HEK293T (cell line): ENCODE measurements at regions not wholly inside any gene's neighbourhood (a gene's known extent, or its start where the extent isn't known, plus 50 kb on each side); places are given as distances from the start of the nearest gene placed in this dataset.

Experiments used
- CTCF ChIA-PET: fragments of 350-600 bp; formaldehyde crosslinking; extraction: SDS; loops from one replicate; lab custom pipeline; 2021; ENCODE audit warnings: antibody characterized with exemption, inconsistent platforms; lab: Yijun Ruan, JAX
- POLR2A ChIA-PET: fragments of 350-600 bp; formaldehyde crosslinking; extraction: SDS; loops from one replicate; lab custom pipeline; 2020; ENCODE audit warnings: antibody characterized with exemption, inconsistent platforms; lab: Yijun Ruan, JAX
- DNase-seq: peaks from one replicate; pipeline ENCODE4 v3.0.0; 2012; ENCODE audit warnings: mixed read lengths; ENCODE audit errors: extremely low spot score
- ARNT ChIP-seq: fragments of 450-650 bp; IDR thresholded peaks from 2 replicates; pipeline ENCODE4 v1.6.1; 2017; ENCODE audit warnings: mild to moderate bottlenecking
- BHLHE40 ChIP-seq: fragments of 450-650 bp; IDR thresholded peaks from 2 replicates; pipeline ENCODE4 v1.6.1; 2016; ENCODE audit warnings: mild to moderate bottlenecking, moderate library complexity, borderline replicate concordance
- CTBP1 ChIP-seq: fragments of 450-650 bp; IDR thresholded peaks from 2 replicates; pipeline ENCODE4 v1.6.1; 2016; ENCODE audit warnings: borderline replicate concordance
- ELF4 ChIP-seq: fragments of 450-650 bp; IDR thresholded peaks from 2 replicates; pipeline ENCODE4 v1.6.1; 2017; ENCODE audit warnings: antibody characterized with exemption
- FOXA1 ChIP-seq: fragments of 450-650 bp; IDR thresholded peaks from 2 replicates; pipeline ENCODE4 v1.6.1; 2016; ENCODE audit warnings: mild to moderate bottlenecking
- FOXK2 ChIP-seq: fragments of 450-650 bp; IDR thresholded peaks from 2 replicates; pipeline ENCODE4 v1.6.1; 2016; ENCODE audit warnings: mild to moderate bottlenecking
- FOXM1 ChIP-seq: fragments of 450-650 bp; IDR thresholded peaks from 2 replicates; pipeline ENCODE4 v1.6.1; 2017; ENCODE audit warnings: mild to moderate bottlenecking, borderline replicate concordance
- HDGF ChIP-seq: fragments of 450-650 bp; IDR thresholded peaks from 2 replicates; pipeline ENCODE4 v1.6.1; 2017; ENCODE audit warnings: antibody characterized with exemption, borderline replicate concordance
- L3MBTL2 ChIP-seq: fragments of 450-650 bp; conservative IDR thresholded peaks from 2 replicates; pipeline ENCODE4 v1.6.1; 2016; ENCODE audit warnings: mild to moderate bottlenecking
- LEF1 ChIP-seq: fragments of 450-650 bp; IDR thresholded peaks from 2 replicates; pipeline ENCODE4 v1.6.1; 2017; ENCODE audit warnings: mild to moderate bottlenecking, borderline replicate concordance
- NFRKB ChIP-seq: fragments of 450-650 bp; IDR thresholded peaks from 2 replicates; pipeline ENCODE4 v1.6.1; 2016; ENCODE audit warnings: mild to moderate bottlenecking, moderate library complexity
- PKNOX1 ChIP-seq: fragments of 450-650 bp; IDR thresholded peaks from 2 replicates; pipeline ENCODE4 v1.6.1; 2016
- SP1 ChIP-seq: fragments of 450-650 bp; IDR thresholded peaks from 2 replicates; pipeline ENCODE4 v1.6.1; 2017
- SUZ12 ChIP-seq: fragments of 450-650 bp; IDR thresholded peaks from 2 replicates; pipeline ENCODE4 v1.6.1; 2016; ENCODE audit warnings: mild to moderate bottlenecking
- TARDBP ChIP-seq: fragments of 450-650 bp; IDR thresholded peaks from 2 replicates; pipeline ENCODE4 v1.6.1; 2016
- ZNF384 ChIP-seq: fragments of 450-650 bp; IDR thresholded peaks from 2 replicates; pipeline ENCODE4 v1.6.1; 2016

GRCh38 chr13:29947839-29948238 lies 97.4 kb upstream of the UBL3 start:
- POLR2A ChIA-PET: no interaction called here
- DNase-seq: no peak
- no peak for TF ChIP-seq ARNT
- TF ChIP-seq FOXA1: no peak
- no peak for TF ChIP-seq FOXM1
- no peak for TF ChIP-seq ZNF384
- no peak for TF ChIP-seq TARDBP
- no peak for TF ChIP-seq SUZ12
- no peak for TF ChIP-seq HDGF
- TF ChIP-seq PKNOX1: no peak
- no peak for TF ChIP-seq SP1
- TF ChIP-seq NFRKB: no peak
- TF ChIP-seq L3MBTL2: no peak
- TF ChIP-seq LEF1: no peak
- no peak for TF ChIP-seq BHLHE40
- TF ChIP-seq ELF4: no peak
- TF ChIP-seq FOXK2: no peak
- no peak for TF ChIP-seq CTBP1
- CTCF ChIA-PET: no interaction called here

- no peak for DNase-seq
- CTCF ChIA-PET: interaction anchor here (0.7 kb wide), 1 partner anchor 614 kb away, joined by 4 read pairs; no protein-coding TSS in a partner anchor
- TF ChIP-seq PKNOX1: no peak
- no peak for TF ChIP-seq ELF4
- TF ChIP-seq ARNT: no peak
- TF ChIP-seq L3MBTL2: no peak
- TF ChIP-seq NFRKB: no peak
- no peak for TF ChIP-seq CTBP1
- no peak for TF ChIP-seq BHLHE40
- TF ChIP-seq FOXK2: no peak
- no peak for TF ChIP-seq FOXM1
- no peak for TF ChIP-seq LEF1
- TF ChIP-seq HDGF: no peak
- TF ChIP-seq FOXA1: no peak
- TF ChIP-seq SP1: no peak
- TF ChIP-seq SUZ12: no peak
- TF ChIP-seq TARDBP: no peak
- no peak for TF ChIP-seq ZNF384
- POLR2A ChIA-PET: no interaction called here
Measured at GRCh38 chr13:29946093-29946492, 95.7 kb upstream of the UBL3 start.

GRCh38 chr13:29943686-29944085 lies 93.3 kb upstream of the UBL3 start:
- no peak for TF ChIP-seq BHLHE40
- TF ChIP-seq NFRKB: no peak
- no peak for TF ChIP-seq ZNF384
- TF ChIP-seq ARNT: no peak
- no peak for TF ChIP-seq FOXM1
- TF ChIP-seq ELF4: no peak
- TF ChIP-seq LEF1: no peak
- no peak for TF ChIP-seq SUZ12
- TF ChIP-seq SP1: no peak
- TF ChIP-seq FOXK2: no peak
- no peak for TF ChIP-seq FOXA1
- ChIA-PET CTCF (no interaction called here), POLR2A (no interaction called here)
- DNase-seq: no peak

- no peak for DNase-seq
- CTCF ChIA-PET: no interaction called here
- no peak for TF ChIP-seq PKNOX1
- no peak for TF ChIP-seq FOXM1
- TF ChIP-seq ZNF384: no peak
- TF ChIP-seq ARNT: no peak
- TF ChIP-seq FOXA1: no peak
- POLR2A ChIA-PET: no interaction called here
Measured at GRCh38 chr13:29943273-29943672, 92.9 kb upstream of the UBL3 start.

- no peak for TF ChIP-seq ELF4
- no peak for TF ChIP-seq TARDBP
- TF ChIP-seq BHLHE40: no peak
- TF ChIP-seq SP1: no peak
- no peak for TF ChIP-seq L3MBTL2
- no peak for TF ChIP-seq NFRKB
- no peak for TF ChIP-seq HDGF
- TF ChIP-seq CTBP1: no peak
- no peak for TF ChIP-seq LEF1
- no peak for TF ChIP-seq PKNOX1
- no peak for TF ChIP-seq FOXA1
- no peak for TF ChIP-seq ARNT
- no peak for TF ChIP-seq SUZ12
- no peak for TF ChIP-seq FOXK2
- TF ChIP-seq ZNF384: no peak
- no peak for TF ChIP-seq FOXM1
- no peak for DNase-seq
- CTCF ChIA-PET: interaction anchor here (0.7 to 2.1 kb wide), 2 partner anchors 17 to 23 kb away, joined by 3 to 6 read pairs; no protein-coding TSS in a partner anchor
- POLR2A ChIA-PET: no interaction called here
Measured at GRCh38 chr13:29940715-29941114, 90.3 kb upstream of the UBL3 start.

- ChIA-PET CTCF (no interaction called here), POLR2A (no interaction called here)
- DNase-seq: no peak
- TF ChIP-seq BHLHE40: no peak
- no peak for TF ChIP-seq SUZ12
- TF ChIP-seq L3MBTL2: no peak
- TF ChIP-seq LEF1: no peak
- TF ChIP-seq HDGF: no peak
- no peak for TF ChIP-seq SP1
- TF ChIP-seq ARNT: no peak
- TF ChIP-seq FOXK2: no peak
- TF ChIP-seq ELF4: no peak
- TF ChIP-seq TARDBP: no peak
- TF ChIP-seq PKNOX1: no peak
- TF ChIP-seq FOXA1: no peak
- no peak for TF ChIP-seq FOXM1
- no peak for TF ChIP-seq CTBP1
- TF ChIP-seq ZNF384: no peak
- TF ChIP-seq NFRKB: no peak
Measured at GRCh38 chr13:29939158-29939557, 88.7 kb upstream of the UBL3 start.
